ENCODE measurements at regions not wholly inside any gene's neighbourhood (a gene's known extent, or its start where the extent isn't known, plus 50 kb on each side); places are given as distances from the start of the nearest gene placed in this dataset.

- Mint-ChIP-seq H3K27ac (ENCODE audit: unreplicated experiment) (no peak overlapping the region), H3K36me3 (ENCODE audit: low read depth) (no peaks in the 10 kb centered on the region), H3K27me3 (ENCODE audit: low read depth) (no peaks in the 10 kb centered on the region), H3K4me1 (ENCODE audit: low read depth) (no peaks in the 10 kb centered on the region), H3K9me3 (ENCODE audit: low read depth) (no peaks in the 10 kb centered on the region), H3K4me3 (ENCODE audit: unreplicated experiment) (no peak overlapping the region)
- no peak for DNase-seq (ENCODE audit: low spot score)
- no peak for TF ChIP-seq CTCF (IDR thresholded peaks at IDR 0.05)
Measured at GRCh38 chr6:66199171-66199570, 492.1 kb upstream of the EYS start.

- Mint-ChIP-seq H3K4me1 (ENCODE audit: low read depth) (no peaks in the 10 kb centered on the region), H3K4me3 (ENCODE audit: unreplicated experiment) (no peak overlapping the region), H3K36me3 (ENCODE audit: low read depth) (no peaks in the 10 kb centered on the region), H3K27me3 (ENCODE audit: low read depth) (no peaks in the 10 kb centered on the region), H3K27ac (ENCODE audit: unreplicated experiment) (no peak overlapping the region), H3K9me3 (ENCODE audit: low read depth) (no peaks in the 10 kb centered on the region)
- no peak for TF ChIP-seq CTCF (IDR thresholded peaks at IDR 0.05)
- no peak for DNase-seq (ENCODE audit: low spot score)
Measured at GRCh38 chr6:66198062-66198624, 491.1 kb upstream of the EYS start.

GRCh38 chr6:66190858-66191257 lies 483.8 kb upstream of the EYS start:
- DNase-seq (ENCODE audit: low spot score): no peak
- Mint-ChIP-seq H3K9me3 (ENCODE audit: low read depth) (no peaks in the 10 kb centered on the region), H3K27me3 (ENCODE audit: low read depth) (no peaks in the 10 kb centered on the region), H3K36me3 (ENCODE audit: low read depth) (no peaks in the 10 kb centered on the region), H3K4me1 (ENCODE audit: low read depth) (no peaks in the 10 kb centered on the region), H3K4me3 (ENCODE audit: unreplicated experiment) (no peak overlapping the region), H3K27ac (ENCODE audit: unreplicated experiment) (no peak overlapping the region)
- TF ChIP-seq CTCF (IDR thresholded peaks at IDR 0.05): no peak

- Mint-ChIP-seq H3K27me3 (ENCODE audit: low read depth) (no peaks in the 10 kb centered on the region), H3K4me3 (ENCODE audit: unreplicated experiment) (no peak overlapping the region), H3K27ac (ENCODE audit: unreplicated experiment) (no peak overlapping the region), H3K36me3 (ENCODE audit: low read depth) (no peaks in the 10 kb centered on the region), H3K9me3 (ENCODE audit: low read depth) (no peaks in the 10 kb centered on the region), H3K4me1 (ENCODE audit: low read depth) (no peaks in the 10 kb centered on the region)
- no peak for DNase-seq (ENCODE audit: low spot score)
- no peak for TF ChIP-seq CTCF (IDR thresholded peaks at IDR 0.05)
Measured at GRCh38 chr6:66189915-66190314, 482.9 kb upstream of the EYS start.

- Mint-ChIP-seq H3K4me3 (ENCODE audit: unreplicated experiment) (no peak overlapping the region), H3K27me3 (ENCODE audit: low read depth) (no peaks in the 10 kb centered on the region), H3K36me3 (ENCODE audit: low read depth) (no peaks in the 10 kb centered on the region), H3K27ac (ENCODE audit: unreplicated experiment) (no peak overlapping the region), H3K4me1 (ENCODE audit: low read depth) (no peaks in the 10 kb centered on the region), H3K9me3 (ENCODE audit: low read depth) (no peaks in the 10 kb centered on the region)
- DNase-seq (ENCODE audit: low spot score): no peak
- TF ChIP-seq CTCF (IDR thresholded peaks at IDR 0.05): no peak
Measured at GRCh38 chr6:66186756-66187155, 479.7 kb upstream of the EYS start.
